IPS-18c (cell line): ENCODE measurements at regions not wholly inside any gene's neighbourhood (a gene's known extent, or its start where the extent isn't known, plus 50 kb on each side); places are given as distances from the start of the nearest gene placed in this dataset.
"Not testable (repeated sequence)": the region's sequence is repeated elsewhere in the genome, so short reads cannot be mapped to it uniquely, and the experiment has no call there.

Experiments used
- H3K4me3 ChIP-seq: 2 replicates; pipeline ENCODE4 v1.7.0; 2013; ENCODE audit warnings: low read depth, mild to moderate bottlenecking, low read length, moderate library complexity; ENCODE audit not compliant: insufficient read depth
- H3K9me3 ChIP-seq: one replicate; pipeline ENCODE4 v1.6.1; 2013; ENCODE audit warnings: mild to moderate bottlenecking, low read length, moderate library complexity; ENCODE audit not compliant: control insufficient read depth, insufficient read depth

DNA sequence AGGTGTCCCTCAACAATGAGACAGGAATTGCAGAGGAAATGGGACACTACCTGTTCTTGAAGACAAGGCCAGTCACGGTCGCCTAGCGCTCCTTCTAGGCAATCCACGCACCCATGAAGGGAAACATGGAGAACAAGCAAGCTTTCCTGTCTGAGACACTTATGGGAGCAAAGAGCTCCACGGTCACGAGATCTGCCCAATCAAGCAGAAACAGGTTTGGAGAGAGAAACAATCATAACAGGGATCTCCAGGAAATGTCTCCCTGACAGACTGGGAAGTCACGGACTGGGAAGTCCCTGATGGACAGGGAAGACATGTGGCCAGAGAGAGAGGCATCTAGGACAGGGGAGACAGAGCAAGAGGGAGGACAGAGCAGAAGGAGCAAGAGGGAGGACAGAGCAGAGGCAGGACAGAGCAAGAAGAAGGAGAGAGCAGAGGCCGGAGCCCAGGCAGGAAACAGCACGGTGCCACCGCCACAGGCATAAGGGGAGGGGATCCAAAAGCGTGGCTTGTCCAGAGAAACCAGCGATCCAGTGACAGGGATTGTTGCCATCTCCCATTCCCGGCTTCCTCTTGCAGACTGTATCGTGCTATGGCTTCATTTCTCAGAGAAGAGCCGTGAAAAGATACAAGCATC, 167.8 kb upstream of the ZNF337 start:
- no peaks in the 10 kb centered on the region for H3K9me3 ChIP-seq
- H3K4me3 ChIP-seq, result no peak overlapping the region

DNA sequence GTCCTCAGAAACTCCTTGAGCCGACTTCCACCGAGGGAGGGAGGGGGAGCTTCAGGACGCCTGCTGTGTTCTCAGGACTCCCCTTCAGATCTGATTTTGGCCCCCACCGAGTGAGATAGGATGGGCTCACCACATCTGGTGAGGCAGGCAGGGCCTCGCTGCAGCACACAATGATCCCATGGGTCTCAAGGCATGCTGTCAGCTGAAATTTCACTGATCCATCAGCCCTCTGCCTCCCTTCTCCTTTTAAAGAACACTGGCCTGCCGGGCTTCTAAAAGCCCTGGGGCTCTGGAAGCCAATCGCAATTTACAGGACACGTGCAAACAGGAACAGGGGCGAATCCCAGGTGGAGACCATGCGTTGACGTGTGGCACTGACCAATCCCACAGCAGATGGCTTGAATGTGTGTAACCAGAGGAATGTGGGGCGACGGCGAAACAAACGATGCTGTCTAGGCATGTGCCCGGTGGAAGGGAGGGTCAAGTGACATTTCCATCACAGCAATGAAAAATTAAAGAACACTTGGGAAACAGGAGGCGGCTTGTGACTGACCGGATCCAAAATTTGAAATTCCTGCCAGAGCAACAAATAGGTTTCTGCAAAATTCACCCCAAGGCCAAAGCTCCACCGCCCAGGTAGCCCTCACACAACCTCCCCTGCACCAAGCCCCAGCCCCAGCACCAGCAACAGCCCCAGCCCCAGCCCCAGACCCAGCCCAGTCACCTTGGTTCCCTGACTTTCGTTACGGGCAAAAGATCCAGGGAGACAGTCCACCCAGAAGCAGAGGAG, 167.1 kb upstream of the ZNF337 start:
- Histone ChIP-seq H3K4me3 (peak overlapping the region; percentile 50), H3K9me3 (no peaks in the 10 kb centered on the region)

DNA sequence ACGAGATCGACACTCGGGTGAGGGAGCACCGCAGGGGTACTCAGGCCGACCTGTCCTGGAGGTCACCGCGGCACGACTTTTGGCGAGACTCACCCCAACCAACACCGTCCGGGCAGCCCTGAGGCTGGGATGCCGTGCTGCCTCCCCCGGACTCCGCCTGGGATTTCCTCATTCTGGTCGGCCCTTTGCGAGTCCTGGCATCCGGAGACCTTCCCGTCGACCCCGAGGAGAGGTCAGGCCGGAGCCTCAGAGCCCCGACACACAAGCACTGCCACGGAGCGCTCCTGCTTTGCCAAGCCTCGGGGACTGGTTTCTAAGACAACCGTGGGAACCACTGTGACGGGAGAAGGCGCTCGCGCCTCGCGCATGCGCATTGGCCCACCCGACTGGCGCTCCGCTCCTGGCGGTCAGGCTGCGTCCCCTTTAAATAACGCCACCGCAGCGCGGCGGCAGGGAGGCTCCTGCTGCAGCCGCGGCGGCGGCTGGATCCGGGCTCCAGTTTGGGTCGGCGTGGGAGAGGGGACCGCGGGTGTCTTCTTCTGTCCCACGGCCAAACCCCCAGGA, 166.4 kb upstream of the ZNF337 start:
- H3K9me3 ChIP-seq, result not testable (repeated sequence)
- H3K4me3 ChIP-seq, result peak overlapping the region; percentile 50

DNA sequence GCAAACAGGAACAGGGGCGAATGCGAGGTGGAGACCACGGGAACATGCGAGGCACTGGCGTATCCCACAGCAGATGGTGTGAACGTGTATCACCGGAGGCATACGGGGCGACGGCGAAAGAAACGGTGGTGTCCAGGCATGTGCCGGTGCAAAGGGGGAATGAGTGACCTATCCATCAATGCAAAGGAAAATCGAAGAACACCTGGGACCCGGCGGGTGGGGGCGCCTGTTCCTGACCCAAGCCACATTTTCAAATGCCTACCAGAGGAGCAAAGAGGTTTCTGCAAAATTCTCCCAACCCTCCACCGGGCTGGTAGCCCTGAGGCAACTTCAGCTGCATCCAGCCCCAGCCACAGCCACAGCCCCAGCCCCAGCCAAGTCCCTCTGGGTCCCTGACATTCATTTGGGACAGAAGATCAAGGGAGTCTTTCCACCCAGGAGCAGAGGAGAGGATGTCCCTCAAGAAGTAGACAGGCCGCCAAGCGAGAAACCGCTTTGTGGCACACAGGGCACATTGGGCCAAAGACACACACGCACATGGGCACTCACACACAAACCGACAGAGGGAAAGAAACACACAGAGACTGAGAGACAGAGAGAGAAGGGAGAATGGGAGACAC, 164.0 kb upstream of the ZNF337 start:
- Histone ChIP-seq H3K9me3 (no peaks in the 10 kb centered on the region), H3K4me3 (no peak overlapping the region)

DNA sequence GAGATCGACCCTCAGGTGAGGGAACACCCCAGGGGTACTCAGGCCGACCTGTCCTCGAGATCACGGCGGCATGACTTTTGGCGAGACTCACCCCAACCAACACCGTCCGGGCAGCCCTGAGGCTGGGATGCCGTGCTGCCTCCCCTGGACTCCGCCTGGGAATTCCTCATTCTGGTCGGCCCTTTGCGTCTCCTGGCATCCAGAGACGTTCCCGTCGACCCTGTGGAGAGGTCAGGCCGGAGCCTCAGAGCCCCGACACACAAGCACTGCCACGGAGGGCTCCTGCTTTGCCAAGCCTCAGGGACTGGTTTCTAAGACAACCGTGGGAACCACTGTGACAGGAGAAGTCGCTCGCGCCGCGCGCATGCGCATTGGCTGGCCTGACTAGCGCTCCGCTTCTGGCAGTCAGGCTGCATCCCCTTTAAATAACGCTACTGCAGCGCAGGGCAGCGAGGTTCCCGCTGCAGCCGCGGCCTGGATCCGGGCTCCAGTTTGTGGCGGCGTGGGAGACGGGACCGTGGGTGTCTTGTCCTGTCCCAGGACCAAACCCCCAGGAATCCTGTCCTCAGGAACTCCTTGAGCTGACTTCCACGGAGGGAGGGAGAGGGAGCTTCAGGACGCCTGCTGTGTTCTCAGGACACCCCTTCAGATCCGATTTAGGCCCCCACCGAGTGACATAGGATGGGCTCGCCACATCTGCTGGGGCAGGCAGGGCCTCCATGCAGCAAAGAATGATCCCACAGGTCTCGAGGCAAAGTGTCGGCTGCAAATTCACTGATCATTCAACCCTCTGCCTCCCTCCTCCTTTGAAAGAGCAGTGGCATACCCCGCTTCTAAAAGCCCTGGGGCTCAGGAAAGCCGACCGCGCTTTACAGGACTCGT, 163.2 kb upstream of the ZNF337 start:
- H3K4me3 ChIP-seq, result no peak overlapping the region; the same call in 1 of the 2 replicates

DNA sequence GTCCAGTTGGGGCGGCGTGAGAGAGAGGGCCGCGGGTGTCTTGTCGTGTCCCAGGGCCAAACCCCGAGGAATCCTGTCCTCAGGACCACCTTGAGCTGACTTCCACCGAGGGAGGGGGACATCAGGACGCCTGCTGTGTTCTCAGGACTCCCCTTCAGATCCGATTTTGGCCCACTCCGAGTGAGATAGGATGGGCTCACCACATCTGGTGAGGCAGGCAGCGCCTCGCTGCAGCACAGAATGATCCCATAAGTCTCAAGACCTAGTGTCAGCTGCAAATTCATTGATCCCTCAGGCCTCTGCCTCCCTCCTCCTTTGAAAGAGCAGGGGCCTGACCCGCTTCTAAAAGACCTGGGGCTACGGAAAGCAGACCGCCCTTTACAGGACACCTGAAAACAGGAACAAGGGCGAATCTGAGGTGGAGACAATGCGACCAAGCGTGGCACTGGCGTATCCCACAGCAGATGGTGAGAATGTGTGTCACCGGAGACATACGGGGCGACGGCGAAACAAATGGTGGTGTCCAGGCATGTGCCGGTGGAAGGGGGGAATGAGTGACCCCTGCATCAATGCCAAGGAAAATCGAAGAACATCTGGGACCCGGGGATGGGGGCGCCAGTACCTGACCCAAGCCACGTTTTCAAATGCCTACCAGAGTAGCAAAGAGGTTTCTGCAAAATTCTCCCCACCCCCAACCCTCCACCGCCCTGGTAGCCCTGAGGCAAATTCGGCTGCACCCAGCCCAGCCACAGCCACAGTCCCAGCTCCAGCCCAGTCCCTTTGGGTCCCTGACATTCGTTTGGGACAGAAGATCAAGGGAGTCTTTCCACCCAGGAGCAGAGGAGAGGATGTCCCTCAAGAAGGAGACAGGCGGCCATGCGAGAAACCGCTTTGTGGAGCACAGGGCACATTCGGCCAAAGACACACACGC, 162.1 kb upstream of the ZNF337 start:
- H3K4me3 ChIP-seq, result no peak overlapping the region
- no peaks in the 10 kb centered on the region for H3K9me3 ChIP-seq

More for the DNA sequence above, 163.2 kb upstream of the ZNF337 start:
- H3K9me3 ChIP-seq, result no peaks in the 10 kb centered on the region

DNA sequence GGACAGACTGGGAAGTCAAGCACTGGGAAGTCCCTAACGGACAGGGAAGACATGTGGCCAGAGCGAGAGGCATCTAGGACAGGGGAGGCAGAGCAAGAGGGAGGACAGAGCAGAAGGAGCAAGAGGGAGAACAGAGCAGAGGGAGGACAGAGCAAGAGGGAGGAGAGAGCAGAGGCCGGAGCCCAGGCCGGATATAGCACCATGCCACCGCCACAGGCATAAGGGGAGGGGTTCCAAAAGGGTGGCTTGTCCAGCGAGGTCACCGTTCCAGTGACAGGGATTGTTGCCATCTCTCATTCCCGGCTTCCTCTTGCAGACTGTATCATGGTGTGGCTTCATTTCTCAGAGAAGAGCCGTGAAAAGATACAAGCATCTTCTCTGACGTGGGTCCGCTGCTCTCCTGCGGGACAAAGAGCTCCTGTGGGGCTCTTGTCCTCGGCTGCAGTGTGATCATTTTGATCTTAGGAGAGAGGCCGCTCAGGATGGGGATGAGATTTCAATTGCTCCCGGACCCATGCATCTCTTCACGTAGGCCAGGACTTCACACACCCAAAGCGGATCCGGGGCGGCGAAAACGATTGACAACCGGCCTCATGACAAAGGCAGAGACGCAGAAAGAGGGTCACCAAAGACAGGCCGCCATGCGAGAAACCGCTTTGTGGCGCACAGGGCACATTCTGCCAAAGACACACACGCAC, 160.6 kb upstream of the ZNF337 start:
- not testable (repeated sequence) for H3K9me3 ChIP-seq, H3K4me3 ChIP-seq

DNA sequence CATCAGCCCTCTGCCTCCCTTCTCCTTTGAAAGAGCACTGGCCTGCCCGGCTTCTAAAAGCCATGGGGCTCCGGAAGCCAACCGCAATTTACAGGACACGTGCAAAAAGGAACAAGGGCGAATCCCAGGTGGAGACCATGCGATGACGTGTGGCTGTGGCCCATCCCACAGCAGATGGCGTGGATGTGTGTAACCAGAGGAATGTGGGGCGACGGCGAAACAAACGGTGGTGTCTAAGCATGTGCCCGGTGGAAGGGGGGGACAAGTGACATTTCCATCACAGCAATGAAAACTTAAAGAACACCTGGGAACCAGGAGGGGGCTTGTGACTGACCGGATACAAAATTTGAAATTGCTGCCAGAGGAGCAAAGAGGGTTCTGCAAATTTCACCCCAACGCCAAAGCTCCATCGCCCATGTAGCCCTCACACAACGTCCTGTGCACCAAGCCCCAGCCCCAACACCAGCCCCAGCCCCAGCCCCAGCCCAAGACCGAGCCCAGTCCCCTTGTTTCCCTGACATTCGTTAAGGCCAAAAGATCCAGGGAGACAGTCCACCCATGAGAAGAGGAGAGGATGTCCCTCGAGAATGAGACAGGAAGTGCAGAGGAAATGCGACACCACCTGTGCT, 159.7 kb upstream of the ZNF337 start:
- H3K9me3 ChIP-seq, result no peaks in the 10 kb centered on the region

DNA sequence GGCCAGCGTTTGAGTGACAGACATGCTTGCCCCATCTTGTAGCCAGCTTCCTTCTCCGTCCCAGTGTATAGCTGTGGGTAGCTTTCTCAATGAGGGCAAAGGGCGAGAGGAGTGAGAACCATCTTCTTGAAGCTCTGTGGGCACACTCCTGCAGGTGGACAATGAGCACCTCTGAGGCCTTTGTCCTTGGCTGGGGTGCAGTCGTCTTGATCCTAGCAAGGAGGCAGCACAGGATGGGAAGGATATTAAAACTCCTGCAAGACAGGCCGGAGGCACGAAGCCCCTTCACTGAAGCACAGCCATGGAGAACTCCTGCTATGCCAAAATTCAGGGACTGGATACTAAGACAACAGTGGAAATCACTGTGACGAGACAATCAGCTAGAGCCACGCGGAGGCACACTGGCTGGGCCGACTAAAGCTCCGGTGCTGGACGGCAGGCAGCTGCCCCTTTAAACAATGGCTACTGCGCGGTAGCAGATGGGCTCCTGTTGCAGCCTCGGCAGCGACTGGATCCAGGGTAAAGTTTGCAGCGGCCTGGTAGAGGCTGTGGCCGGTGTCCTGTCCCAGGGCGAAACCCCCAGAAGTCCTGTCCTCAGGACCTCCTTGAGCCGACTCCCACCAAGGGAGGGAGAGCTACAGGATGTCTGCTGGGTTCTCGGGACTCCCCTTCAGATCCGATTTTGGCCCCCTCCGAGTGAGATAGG, 159.0 kb upstream of the ZNF337 start:
- not testable (repeated sequence) for H3K4me3 ChIP-seq, H3K9me3 ChIP-seq

More for the DNA sequence above, 159.7 kb upstream of the ZNF337 start:
- no peak overlapping the region for H3K4me3 ChIP-seq

DNA sequence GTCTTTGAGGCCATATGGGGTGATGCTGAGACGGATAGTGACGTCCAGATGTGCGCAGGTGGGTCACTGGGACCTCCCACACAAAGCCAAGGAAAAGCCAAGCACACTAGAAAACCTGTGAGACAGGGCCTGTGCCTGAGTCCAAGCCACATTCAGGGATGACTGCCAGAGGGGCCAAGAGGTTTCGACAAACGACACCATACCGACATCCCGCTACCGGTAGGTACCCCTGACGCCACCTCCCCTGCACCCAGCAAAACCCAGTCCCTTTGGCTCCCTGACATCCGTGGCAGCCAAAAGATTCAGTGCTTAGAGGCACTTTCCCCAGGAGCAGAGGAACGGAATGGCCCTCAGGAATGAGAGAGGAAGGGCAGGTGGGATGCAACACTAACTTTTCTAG, 158.0 kb upstream of the ZNF337 start:
- H3K9me3 ChIP-seq, H3K4me3 ChIP-seq: not testable (repeated sequence)

DNA sequence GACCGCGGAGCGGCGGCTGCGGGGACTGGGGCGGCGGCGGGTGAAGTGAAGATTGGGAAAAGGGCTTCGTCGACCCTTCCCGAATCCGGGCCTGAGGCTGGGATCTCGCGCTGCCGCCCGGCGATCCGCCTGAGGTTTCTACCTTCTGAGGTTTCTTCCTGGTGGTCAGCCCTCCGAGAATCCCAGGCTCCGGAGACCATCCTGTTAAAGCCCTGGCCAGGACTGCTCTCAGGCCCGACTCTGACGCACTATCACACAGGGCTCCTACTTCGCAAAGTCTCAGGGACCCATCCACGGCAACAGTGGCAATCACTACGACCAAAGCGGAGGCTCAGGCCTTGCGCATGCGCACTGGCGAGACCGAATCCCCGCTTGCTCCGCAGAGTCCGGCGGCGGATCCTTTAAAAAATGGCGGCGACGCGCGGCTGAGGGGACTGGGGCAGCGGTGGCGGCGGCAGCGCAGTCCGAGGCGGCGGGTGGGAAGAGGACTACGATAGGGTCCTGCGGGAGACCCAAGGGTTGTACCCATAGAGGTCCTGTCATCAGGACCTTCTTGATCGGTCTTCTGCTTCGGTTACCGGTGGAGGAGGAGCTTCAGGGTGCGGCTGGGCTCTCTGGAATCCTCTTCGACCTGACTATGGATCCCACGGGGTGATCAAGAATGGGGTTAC, 157.2 kb upstream of the ZNF337 start:
- H3K9me3 ChIP-seq, H3K4me3 ChIP-seq: not testable (repeated sequence)

DNA sequence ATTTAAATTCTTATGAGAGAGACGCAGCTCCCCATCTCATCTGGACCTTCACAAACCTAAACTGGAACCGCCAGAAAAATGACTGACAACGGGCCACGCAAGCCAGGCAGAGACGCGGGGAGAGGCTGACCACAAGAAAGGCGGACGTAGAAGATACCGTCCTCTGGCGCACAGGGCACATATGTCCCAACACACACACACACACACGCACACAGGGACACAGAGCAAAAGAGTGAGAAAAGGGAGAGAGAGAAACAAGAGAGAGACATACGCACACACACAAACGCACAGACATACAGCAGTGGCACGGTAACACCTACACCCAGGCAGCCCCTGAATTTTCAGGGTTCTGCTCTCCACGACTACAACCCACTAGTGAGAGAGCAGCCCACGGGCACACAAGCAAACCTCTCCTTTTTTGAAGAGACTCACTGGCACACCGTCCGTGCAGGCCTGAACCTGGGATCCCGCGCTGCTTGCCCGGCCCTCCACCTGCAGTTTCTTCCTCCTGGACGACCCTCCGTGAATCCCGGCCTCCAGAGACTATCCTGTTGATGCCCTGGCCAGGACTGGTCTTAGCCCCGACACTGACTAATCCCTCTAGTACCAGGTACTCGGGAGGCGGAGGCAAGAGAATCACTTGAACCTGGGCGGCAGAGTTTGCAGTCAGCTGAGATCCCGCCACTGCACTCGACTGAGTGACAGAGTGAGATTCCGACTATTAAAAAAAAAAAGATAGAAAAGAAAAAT, 156.5 kb upstream of the ZNF337 start:
- not testable (repeated sequence) for H3K9me3 ChIP-seq, H3K4me3 ChIP-seq

DNA sequence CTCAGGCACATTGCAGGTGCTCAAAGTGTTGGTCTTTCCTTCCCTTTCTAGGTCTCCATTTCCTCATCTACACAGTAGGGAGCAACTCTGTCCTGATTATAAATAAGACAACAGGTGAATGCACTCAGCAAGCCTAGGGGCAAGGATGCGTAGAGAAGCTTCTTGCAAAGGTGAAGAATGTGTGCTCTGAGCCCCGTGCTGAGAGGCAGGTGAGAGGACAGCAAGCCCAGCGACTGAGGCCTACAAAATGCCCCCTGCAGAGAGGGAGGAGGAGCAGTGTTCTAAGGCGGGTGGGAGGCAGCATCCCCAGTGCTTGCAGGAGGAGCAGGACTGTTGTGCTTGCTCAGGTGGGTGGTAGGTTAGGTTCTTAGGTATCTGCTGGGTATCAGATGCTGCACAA, 153.5 kb upstream of the ZNF337 start:
- H3K4me3 ChIP-seq, H3K9me3 ChIP-seq: not testable (repeated sequence)

DNA sequence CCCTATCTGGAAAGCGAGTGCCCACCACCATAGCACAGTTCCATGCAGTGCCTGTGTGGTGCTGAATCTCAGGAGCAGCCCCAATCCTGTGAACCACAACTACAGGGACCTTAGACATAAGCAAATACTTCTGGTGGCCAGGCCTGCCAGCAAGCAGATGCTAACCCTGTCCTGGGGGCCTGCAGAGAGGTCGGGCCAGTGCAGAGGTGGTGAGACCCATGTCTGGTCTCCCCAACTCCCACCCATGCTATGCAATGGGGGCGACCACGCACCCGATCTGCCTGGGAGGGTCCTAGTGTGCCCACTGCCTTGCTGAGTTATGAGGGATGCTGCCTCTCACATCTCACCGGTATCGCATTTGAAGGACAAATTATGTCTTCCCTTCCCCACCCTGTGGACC, 151.6 kb upstream of the ZNF337 start:
- no peak overlapping the region for H3K4me3 ChIP-seq
- no peaks in the 10 kb centered on the region for H3K9me3 ChIP-seq
